Panc1 (cell line): ENCODE measurements at regions not wholly inside any gene's neighbourhood (a gene's known extent, or its start where the extent isn't known, plus 50 kb on each side); places are given as distances from the start of the nearest gene placed in this dataset.

Experiments used
- CTCF ChIP-seq: fragments of 450-650 bp; IDR thresholded peaks from 2 replicates; pipeline ENCODE4 v1.5.1; 2017; ENCODE audit warnings: mild to moderate bottlenecking
- POLR2AphosphoS5 ChIP-seq: IDR thresholded peaks from 2 replicates; pipeline ENCODE4 v1.6.1; 2012; ENCODE audit warnings: mild to moderate bottlenecking, low read depth, low read length, moderate library complexity
- SIN3A ChIP-seq: IDR thresholded peaks from 2 replicates; pipeline ENCODE4 v1.6.1; 2012; ENCODE audit warnings: low read depth, mild to moderate bottlenecking, low read length, moderate library complexity, borderline replicate concordance; ENCODE audit not compliant: insufficient read depth

- TF ChIP-seq CTCF (no peak), SIN3A (no peak), POLR2AphosphoS5 (no peak)
These were observed 99.4 kb downstream of the DTWD1 start for GRCh38 chr15:49720261-49720660.
